Activated naive CD4-positive, alpha-beta T cell treated with anti-CD3 and anti-CD28 coated beads for 36 hours (primary cell): ENCODE measurements at regions not wholly inside any gene's neighbourhood (a gene's known extent, or its start where the extent isn't known, plus 50 kb on each side); places are given as distances from the start of the nearest gene placed in this dataset.
"Not testable (repeated sequence)": the region's sequence is repeated elsewhere in the genome, so short reads cannot be mapped to it uniquely, and the experiment has no call there.

Source experiments
- CTCF ChIA-PET: fragments of 350-600 bp; sonication (Branson Sonifier 250); formaldehyde crosslinking; loops from one replicate; lab custom pipeline; 2021; ENCODE audit warnings: antibody characterized with exemption; lab: Charles Lee
- DNase-seq: peaks from one replicate; pipeline ENCODE4 v3.0.0-alpha.2; 2020
- H3K27ac Mint-ChIP-seq: one replicate; pipeline ENCODE4 v1.8.0; 2021; ENCODE audit warnings: mild to moderate bottlenecking, mixed read lengths
- H3K27me3 Mint-ChIP-seq: one replicate; pipeline ENCODE4 v1.8.0; 2021; ENCODE audit warnings: low read depth, mixed read lengths
- H3K36me3 Mint-ChIP-seq: one replicate; pipeline ENCODE4 v1.8.0; 2021; ENCODE audit warnings: low read depth, mixed read lengths
- H3K4me1 Mint-ChIP-seq: one replicate; pipeline ENCODE4 v1.8.0; 2021; ENCODE audit warnings: low read depth, mixed read lengths
- H3K4me3 Mint-ChIP-seq: one replicate; pipeline ENCODE4 v1.8.0; 2021; ENCODE audit warnings: mild to moderate bottlenecking, moderate library complexity, mixed read lengths
- H3K9me3 Mint-ChIP-seq: one replicate; pipeline ENCODE4 v1.8.0; 2021; ENCODE audit warnings: mixed read lengths
- intact Hi-C: fragments of 100-400 bp; cut with micrococcal nuclease; formaldehyde crosslinking; loops from one replicate; pipeline ENCODE4 v1.15.1; 2023

GRCh38 chr4:19051831-19052230, 1030.3 kb upstream of the LCORL start:
- H3K4me1 Mint-ChIP-seq: no peaks in the 10 kb centered on the region
- no peak overlapping the region for H3K4me3 Mint-ChIP-seq
- no peak overlapping the region for H3K27ac Mint-ChIP-seq
- CTCF ChIA-PET: no interaction called here
- no peak for DNase-seq
- no peaks in the 10 kb centered on the region for H3K36me3 Mint-ChIP-seq
- H3K27me3 Mint-ChIP-seq: no peaks in the 10 kb centered on the region
- H3K9me3 Mint-ChIP-seq: peaks cover 7% of the 10 kb centered on the region
- intact Hi-C loops: no loop called here

- CTCF ChIA-PET: no interaction called here
- DNase-seq: no peak
- H3K4me1 Mint-ChIP-seq: no peaks in the 10 kb centered on the region
- H3K36me3 Mint-ChIP-seq: no peaks in the 10 kb centered on the region
- no peak overlapping the region for H3K4me3 Mint-ChIP-seq
- no peak overlapping the region for H3K27ac Mint-ChIP-seq
- intact Hi-C loops: no loop called here
- no peaks in the 10 kb centered on the region for H3K27me3 Mint-ChIP-seq
- peaks cover 12% of the 10 kb centered on the region for H3K9me3 Mint-ChIP-seq
These were observed 1025.8 kb upstream of the LCORL start for GRCh38 chr4:19047279-19047880.

- no peaks in the 10 kb centered on the region for H3K27me3 Mint-ChIP-seq
- no peaks in the 10 kb centered on the region for H3K4me1 Mint-ChIP-seq
- intact Hi-C loops: no loop called here
- CTCF ChIA-PET: no interaction called here
- DNase-seq: no peak
- H3K36me3 Mint-ChIP-seq: no peaks in the 10 kb centered on the region
- H3K4me3 Mint-ChIP-seq: no peak overlapping the region
- peaks cover 10% of the 10 kb centered on the region for H3K9me3 Mint-ChIP-seq
- no peak overlapping the region for H3K27ac Mint-ChIP-seq
These were observed 1018.3 kb upstream of the LCORL start for GRCh38 chr4:19039816-19040215.

- H3K27ac Mint-ChIP-seq: no peak overlapping the region
- no peaks in the 10 kb centered on the region for H3K4me1 Mint-ChIP-seq
- no peak for DNase-seq
- intact Hi-C loops: no loop called here
- CTCF ChIA-PET: no interaction called here
- H3K36me3 Mint-ChIP-seq: no peaks in the 10 kb centered on the region
- no peaks in the 10 kb centered on the region for H3K27me3 Mint-ChIP-seq
- H3K4me3 Mint-ChIP-seq: no peak overlapping the region
- H3K9me3 Mint-ChIP-seq: peaks cover 3% of the 10 kb centered on the region
These were observed 1016.7 kb upstream of the LCORL start for GRCh38 chr4:19038231-19038630.

GRCh38 chr4:19033816-19034733, 1012.5 kb upstream of the LCORL start:
- Mint-ChIP-seq H3K4me1 (no peaks in the 10 kb centered on the region), H3K9me3 (no peaks in the 10 kb centered on the region), H3K36me3 (no peaks in the 10 kb centered on the region), H3K4me3 (no peak overlapping the region), H3K27me3 (no peaks in the 10 kb centered on the region), H3K27ac (no peak overlapping the region)
- DNase-seq: no peak
- intact Hi-C loops: no loop called here
- CTCF ChIA-PET: no interaction called here

- no peak overlapping the region for H3K4me3 Mint-ChIP-seq
- H3K36me3 Mint-ChIP-seq: no peaks in the 10 kb centered on the region
- CTCF ChIA-PET: no interaction called here
- H3K27ac Mint-ChIP-seq: no peak overlapping the region
- no peak for DNase-seq
- intact Hi-C loops: no loop called here
- H3K27me3 Mint-ChIP-seq: no peaks in the 10 kb centered on the region
- H3K4me1 Mint-ChIP-seq: no peaks in the 10 kb centered on the region
- peaks cover 2% of the 10 kb centered on the region for H3K9me3 Mint-ChIP-seq
These were observed 1009.0 kb upstream of the LCORL start for GRCh38 chr4:19030536-19030935.

- Mint-ChIP-seq H3K4me1 (no peaks in the 10 kb centered on the region), H3K4me3 (no peak overlapping the region), H3K27me3 (no peaks in the 10 kb centered on the region), H3K36me3 (no peaks in the 10 kb centered on the region), H3K27ac (no peak overlapping the region), H3K9me3 (peaks cover 2% of the 10 kb centered on the region)
- intact Hi-C loops: no loop called here
- CTCF ChIA-PET: no interaction called here
- DNase-seq: no peak
These were observed 1008.5 kb upstream of the LCORL start for GRCh38 chr4:19030048-19030447.

GRCh38 chr4:19026281-19026680, 1004.7 kb upstream of the LCORL start:
- DNase-seq: no peak
- Mint-ChIP-seq H3K36me3 (no peaks in the 10 kb centered on the region), H3K27me3 (no peaks in the 10 kb centered on the region), H3K27ac (no peak overlapping the region), H3K9me3 (peaks cover 2% of the 10 kb centered on the region), H3K4me1 (no peaks in the 10 kb centered on the region), H3K4me3 (no peak overlapping the region)
- CTCF ChIA-PET: no interaction called here
- intact Hi-C loops: no loop called here

GRCh38 chr4:19025031-19025430, 1003.5 kb upstream of the LCORL start:
- H3K27me3 Mint-ChIP-seq: no peaks in the 10 kb centered on the region
- H3K27ac Mint-ChIP-seq: no peak overlapping the region
- H3K36me3 Mint-ChIP-seq: no peaks in the 10 kb centered on the region
- CTCF ChIA-PET: no interaction called here
- H3K9me3 Mint-ChIP-seq: peaks cover 5% of the 10 kb centered on the region
- no peak overlapping the region for H3K4me3 Mint-ChIP-seq
- no peak for DNase-seq
- no peaks in the 10 kb centered on the region for H3K4me1 Mint-ChIP-seq
- intact Hi-C loops: no loop called here

GRCh38 chr4:19024047-19024446, 1002.5 kb upstream of the LCORL start:
- CTCF ChIA-PET: no interaction called here
- H3K27ac Mint-ChIP-seq: no peak overlapping the region
- no peaks in the 10 kb centered on the region for H3K27me3 Mint-ChIP-seq
- H3K4me3 Mint-ChIP-seq: no peak overlapping the region
- no peaks in the 10 kb centered on the region for H3K36me3 Mint-ChIP-seq
- intact Hi-C loops: no loop called here
- H3K4me1 Mint-ChIP-seq: no peaks in the 10 kb centered on the region
- DNase-seq: no peak
- peaks cover 5% of the 10 kb centered on the region for H3K9me3 Mint-ChIP-seq

GRCh38 chr4:19021617-19022016, 1000.1 kb upstream of the LCORL start:
- Mint-ChIP-seq H3K36me3 (no peaks in the 10 kb centered on the region), H3K4me1 (no peaks in the 10 kb centered on the region), H3K4me3 (no peak overlapping the region), H3K27me3 (no peaks in the 10 kb centered on the region), H3K27ac (no peak overlapping the region), H3K9me3 (peaks cover 8% of the 10 kb centered on the region)
- intact Hi-C loops: no loop called here
- CTCF ChIA-PET: no interaction called here
- no peak for DNase-seq

GRCh38 chr4:19016550-19016949, 995.0 kb upstream of the LCORL start:
- H3K27ac Mint-ChIP-seq, H3K9me3 Mint-ChIP-seq, DNase-seq, CTCF ChIA-PET, H3K4me3 Mint-ChIP-seq, H3K36me3 Mint-ChIP-seq, H3K27me3 Mint-ChIP-seq, intact Hi-C loops, H3K4me1 Mint-ChIP-seq: not testable (repeated sequence)

GRCh38 chr4:19014594-19014993, 993.0 kb upstream of the LCORL start:
- intact Hi-C loops: no loop called here
- no peak overlapping the region for H3K27ac Mint-ChIP-seq
- DNase-seq: no peak
- CTCF ChIA-PET: no interaction called here
- H3K9me3 Mint-ChIP-seq: peaks cover 3% of the 10 kb centered on the region
- no peaks in the 10 kb centered on the region for H3K27me3 Mint-ChIP-seq
- no peaks in the 10 kb centered on the region for H3K36me3 Mint-ChIP-seq
- H3K4me1 Mint-ChIP-seq: no peaks in the 10 kb centered on the region
- H3K4me3 Mint-ChIP-seq: no peak overlapping the region
